DOHH2 (cell line): ENCODE measurements at regions not wholly inside any gene's neighbourhood (a gene's known extent, or its start where the extent isn't known, plus 50 kb on each side); places are given as distances from the start of the nearest gene placed in this dataset.

ENCODE experiments used
- H3F3A ChIP-seq: fragments of 200-600 bp; sonication (generic), shearing (Covaris generic); 2 replicates; pipeline ENCODE4 v1.6.0; 2016; ENCODE audit warnings: antibody characterized with exemption, mild to moderate bottlenecking; ENCODE audit not compliant: control insufficient read depth, insufficient read depth
- H3K27ac ChIP-seq: fragments of 200-600 bp; sonication (generic); 2 replicates; pipeline ENCODE4 v1.5.1; 2014; ENCODE audit warnings: low read depth, mild to moderate bottlenecking, low read length, moderate library complexity
- H3K27me3 ChIP-seq: fragments of 200-600 bp; sonication (generic); 2 replicates; pipeline ENCODE4 v1.6.1; 2014; ENCODE audit warnings: mild to moderate bottlenecking, low read length, mixed read lengths; ENCODE audit not compliant: control insufficient read depth
- H3K36me3 ChIP-seq: fragments of 200-600 bp; sonication (generic); 2 replicates; pipeline ENCODE4 v1.6.1; 2014; ENCODE audit warnings: mild to moderate bottlenecking, low read length, moderate library complexity, mixed read lengths; ENCODE audit not compliant: control insufficient read depth
- H3K4me1 ChIP-seq: fragments of 200-600 bp; sonication (generic); 2 replicates; pipeline ENCODE4 v1.6.1; 2014; ENCODE audit warnings: mild to moderate bottlenecking, low read length, mixed read lengths; ENCODE audit not compliant: control insufficient read depth
- H3K4me2 ChIP-seq: fragments of 200-600 bp; sonication (generic); 2 replicates; pipeline ENCODE4 v1.6.0; 2014; ENCODE audit warnings: mild to moderate bottlenecking, low read length, moderate library complexity
- H3K4me3 ChIP-seq: fragments of 200-600 bp; sonication (generic); 2 replicates; pipeline ENCODE4 v1.5.1; 2014; ENCODE audit warnings: mild to moderate bottlenecking, low read length, mixed read lengths
- H3K79me2 ChIP-seq: fragments of 200-600 bp; sonication (generic); 2 replicates; pipeline ENCODE4 v1.6.1; 2014; ENCODE audit warnings: mild to moderate bottlenecking, low read length, mixed read lengths; ENCODE audit not compliant: control insufficient read depth
- H3K9me2 ChIP-seq: fragments of 200-600 bp; sonication (generic); replicated peaks from 2 replicates; pipeline ENCODE4 v1.6.1; 2014; ENCODE audit warnings: mild to moderate bottlenecking, low read length, mixed read lengths; ENCODE audit not compliant: control insufficient read depth
- H3K9me3 ChIP-seq: fragments of 200-600 bp; sonication (generic); 2 replicates; pipeline ENCODE4 v1.6.1; 2014; ENCODE audit warnings: antibody characterized with exemption, low read length, mixed read lengths; ENCODE audit not compliant: control insufficient read depth, insufficient read depth
- H4K20me1 ChIP-seq: fragments of 200-600 bp; sonication (generic); 2 replicates; pipeline ENCODE4 v1.6.0; 2014; ENCODE audit warnings: low read depth, mild to moderate bottlenecking, antibody characterized with exemption, low read length, moderate library complexity; ENCODE audit not compliant: control insufficient read depth, insufficient read depth
- EZH2phosphoT487 ChIP-seq: fragments of 200-600 bp; sonication (generic); IDR thresholded peaks from 2 replicates; pipeline ENCODE4 v1.6.1; 2017; ENCODE audit warnings: borderline replicate concordance, mild to moderate bottlenecking, antibody characterized with exemption, low read length, moderate library complexity, mixed read lengths
- TF ChIP-seq, protein P1 (sequence below): fragments of 200-600 bp; sonication (generic); IDR thresholded peaks from one replicate; pipeline ENCODE4 v1.5.1; 2014; ENCODE audit warnings: antibody characterized with exemption, mild to moderate bottlenecking, low read depth, low read length; ENCODE audit not compliant: poor library complexity, severe bottlenecking

DNA sequence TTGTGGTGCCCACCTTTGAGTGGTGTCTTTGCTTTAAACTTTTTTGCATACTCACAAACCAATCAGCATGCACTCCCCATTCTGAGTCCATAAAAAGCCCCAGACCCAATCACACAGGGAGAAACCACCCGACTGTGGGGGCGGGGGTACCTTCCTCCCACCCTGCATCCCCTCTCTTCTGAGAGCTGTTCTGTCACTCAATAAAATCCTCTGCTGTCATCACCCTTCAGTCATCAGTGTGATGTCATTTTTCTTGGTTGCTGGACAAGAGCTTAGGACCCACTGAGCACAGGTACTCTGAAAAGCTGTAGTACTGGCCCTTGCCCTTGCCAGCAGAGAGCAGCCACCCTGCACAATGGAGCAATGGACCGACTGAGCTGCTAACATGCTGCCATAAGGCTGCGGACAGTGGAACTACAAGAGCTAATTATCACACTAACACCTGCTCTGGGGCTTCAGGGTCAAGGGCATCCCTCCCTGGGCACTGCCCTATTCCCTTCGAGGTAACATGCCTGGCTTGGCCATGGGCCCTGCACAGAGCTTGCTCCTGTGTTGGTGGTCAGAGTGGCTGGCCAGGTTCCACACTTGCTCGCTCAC, 62.9 kb upstream of the PGRMC2 start:
- Histone ChIP-seq H3K79me2 (no peaks in the 10 kb centered on the region), H4K20me1 (no peaks in the 10 kb centered on the region), H3K4me3 (no peak overlapping the region), H3K27me3 (no peaks in the 10 kb centered on the region), H3K4me2 (no peak overlapping the region), H3K4me1 (no peaks in the 10 kb centered on the region), H3K36me3 (no peaks in the 10 kb centered on the region), H3K9me3 (no peaks in the 10 kb centered on the region), H3K27ac (no peak overlapping the region), H3K9me2 (no peaks in the 10 kb centered on the region), H3F3A (no peaks in the 10 kb centered on the region)
- TF ChIP-seq, protein P1, sequence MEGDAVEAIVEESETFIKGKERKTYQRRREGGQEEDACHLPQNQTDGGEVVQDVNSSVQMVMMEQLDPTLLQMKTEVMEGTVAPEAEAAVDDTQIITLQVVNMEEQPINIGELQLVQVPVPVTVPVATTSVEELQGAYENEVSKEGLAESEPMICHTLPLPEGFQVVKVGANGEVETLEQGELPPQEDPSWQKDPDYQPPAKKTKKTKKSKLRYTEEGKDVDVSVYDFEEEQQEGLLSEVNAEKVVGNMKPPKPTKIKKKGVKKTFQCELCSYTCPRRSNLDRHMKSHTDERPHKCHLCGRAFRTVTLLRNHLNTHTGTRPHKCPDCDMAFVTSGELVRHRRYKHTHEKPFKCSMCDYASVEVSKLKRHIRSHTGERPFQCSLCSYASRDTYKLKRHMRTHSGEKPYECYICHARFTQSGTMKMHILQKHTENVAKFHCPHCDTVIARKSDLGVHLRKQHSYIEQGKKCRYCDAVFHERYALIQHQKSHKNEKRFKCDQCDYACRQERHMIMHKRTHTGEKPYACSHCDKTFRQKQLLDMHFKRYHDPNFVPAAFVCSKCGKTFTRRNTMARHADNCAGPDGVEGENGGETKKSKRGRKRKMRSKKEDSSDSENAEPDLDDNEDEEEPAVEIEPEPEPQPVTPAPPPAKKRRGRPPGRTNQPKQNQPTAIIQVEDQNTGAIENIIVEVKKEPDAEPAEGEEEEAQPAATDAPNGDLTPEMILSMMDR: no peak
- no peak for TF ChIP-seq EZH2phosphoT487

DNA sequence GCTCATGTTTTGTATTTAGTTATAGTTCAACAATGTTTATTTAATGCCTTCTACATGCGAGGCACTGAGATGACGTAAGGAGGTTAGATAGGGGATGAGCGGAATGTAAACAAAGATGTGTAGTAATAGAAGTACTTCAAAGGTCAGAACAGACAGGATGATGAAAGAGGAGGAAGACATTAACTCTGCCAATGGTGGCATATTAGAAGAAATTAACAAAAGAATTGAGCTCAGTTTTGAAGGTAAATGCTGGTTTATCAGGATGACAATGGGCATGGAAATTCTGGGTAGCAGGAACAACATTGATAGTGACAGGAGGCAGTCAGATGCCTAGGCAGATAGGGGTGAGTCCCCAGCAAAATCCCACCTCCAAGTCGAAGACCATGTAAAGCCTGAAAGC, 62.3 kb upstream of the PGRMC2 start:
- no peaks in the 10 kb centered on the region for H3K79me2 ChIP-seq
- H3K4me3 ChIP-seq: no peak overlapping the region
- no peaks in the 10 kb centered on the region for H3K9me3 ChIP-seq
- TF ChIP-seq, protein P1: no peak
- no peak for TF ChIP-seq EZH2phosphoT487
- H3K9me2 ChIP-seq: no peaks in the 10 kb centered on the region
- H3K4me2 ChIP-seq: no peak overlapping the region
- H3K36me3 ChIP-seq: no peaks in the 10 kb centered on the region
- H4K20me1 ChIP-seq: no peaks in the 10 kb centered on the region
- no peaks in the 10 kb centered on the region for H3F3A ChIP-seq
- H3K27ac ChIP-seq: no peak overlapping the region
- H3K4me1 ChIP-seq: no peaks in the 10 kb centered on the region
- no peaks in the 10 kb centered on the region for H3K27me3 ChIP-seq

DNA sequence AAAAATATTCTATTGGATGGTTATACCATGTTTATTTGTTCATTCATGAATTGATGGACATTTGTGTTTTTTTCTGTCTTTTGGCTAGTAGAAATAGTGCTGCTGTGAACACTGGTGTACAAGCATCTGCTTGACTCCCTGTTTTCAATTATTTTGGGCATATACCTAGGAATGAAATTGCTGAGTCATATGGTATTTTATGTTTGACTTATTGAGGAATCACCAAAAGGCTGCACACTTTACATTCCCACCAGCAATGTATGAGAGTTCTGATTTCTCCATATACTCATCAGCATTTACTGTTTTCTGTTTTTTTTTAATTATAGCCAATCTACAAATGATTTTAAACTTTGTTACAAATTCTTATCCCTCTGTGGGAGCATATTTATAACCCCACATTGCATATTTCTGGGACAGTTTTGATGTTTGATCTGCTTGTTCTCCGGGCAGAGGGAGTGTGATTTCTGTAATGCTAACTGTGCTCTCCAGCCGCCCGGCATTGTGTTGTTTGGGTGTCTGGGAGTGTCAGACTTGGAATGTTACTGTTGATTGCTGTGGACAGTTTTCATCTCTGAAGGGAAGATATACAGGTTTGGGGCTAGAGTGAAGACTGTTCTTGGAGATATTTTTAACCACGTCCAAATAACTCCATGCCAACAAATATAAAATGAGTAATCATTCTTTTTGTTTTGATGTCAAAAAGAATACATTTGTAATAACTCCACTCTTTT, 60.5 kb upstream of the PGRMC2 start:
- Histone ChIP-seq H3K79me2 (no peaks in the 10 kb centered on the region), H3K27ac (no peak overlapping the region), H3K4me2 (no peak overlapping the region)

More for the DNA sequence above, 60.5 kb upstream of the PGRMC2 start:
- no peaks in the 10 kb centered on the region for H3K36me3 ChIP-seq
- H3K4me1 ChIP-seq: no peaks in the 10 kb centered on the region
- no peak for TF ChIP-seq EZH2phosphoT487
- TF ChIP-seq, protein P1: no peak
- no peaks in the 10 kb centered on the region for H4K20me1 ChIP-seq
- no peak overlapping the region for H3K4me3 ChIP-seq
- no peaks in the 10 kb centered on the region for H3F3A ChIP-seq
- no peaks in the 10 kb centered on the region for H3K9me2 ChIP-seq
- H3K27me3 ChIP-seq: no peaks in the 10 kb centered on the region
- H3K9me3 ChIP-seq: no peaks in the 10 kb centered on the region
